Immature natural killer cell (primary cell): ENCODE measurements at regions not wholly inside any gene's neighbourhood (a gene's known extent, or its start where the extent isn't known, plus 50 kb on each side); places are given as distances from the start of the nearest gene placed in this dataset.

ENCODE experiments used
- DNase-seq, 3 donors: peaks; one replicate each; pipeline ENCODE4 v3.0.0; 2022; ENCODE audit warnings: mixed read lengths in 1 of 3
- H3K27ac Mint-ChIP-seq, 6 donors: one replicate each; pipeline ENCODE4 v1.8.0; 2020; ENCODE audit warnings: mixed read lengths in 6 of 6, mild to moderate bottlenecking in 5 of 6, inconsistent platforms in 4 of 6, moderate library complexity in 3 of 6
- H3K27me3 Mint-ChIP-seq, 3 donors: one replicate each; pipeline ENCODE4 v1.8.0; 2020 to 2021; ENCODE audit warnings: low read depth in 3 of 3, mild to moderate bottlenecking in 3 of 3, mixed read lengths in 3 of 3, moderate library complexity in 3 of 3, inconsistent platforms in 1 of 3
- H3K36me3 Mint-ChIP-seq, 3 donors: one replicate each; pipeline ENCODE4 v1.8.0; 2020; ENCODE audit warnings: mixed read lengths in 3 of 3, inconsistent platforms in 2 of 3, mild to moderate bottlenecking in 2 of 3
- H3K4me1 Mint-ChIP-seq, 2 donors: one replicate each; pipeline ENCODE4 v1.8.0; 2020; ENCODE audit warnings: inconsistent platforms in 2 of 2, mild to moderate bottlenecking in 2 of 2, mixed read lengths in 2 of 2, moderate library complexity in 1 of 2
- H3K4me3 Mint-ChIP-seq, 5 donors: one replicate each; pipeline ENCODE4 v1.8.0; 2020; ENCODE audit warnings: mild to moderate bottlenecking in 5 of 5, mixed read lengths in 5 of 5, inconsistent platforms in 3 of 5, moderate library complexity in 3 of 5
- H3K9me3 Mint-ChIP-seq, 6 donors: one replicate each; pipeline ENCODE4 v1.8.0; 2020; ENCODE audit warnings: mild to moderate bottlenecking in 6 of 6, mixed read lengths in 6 of 6, inconsistent platforms in 4 of 6, moderate library complexity in 3 of 6

DNA sequence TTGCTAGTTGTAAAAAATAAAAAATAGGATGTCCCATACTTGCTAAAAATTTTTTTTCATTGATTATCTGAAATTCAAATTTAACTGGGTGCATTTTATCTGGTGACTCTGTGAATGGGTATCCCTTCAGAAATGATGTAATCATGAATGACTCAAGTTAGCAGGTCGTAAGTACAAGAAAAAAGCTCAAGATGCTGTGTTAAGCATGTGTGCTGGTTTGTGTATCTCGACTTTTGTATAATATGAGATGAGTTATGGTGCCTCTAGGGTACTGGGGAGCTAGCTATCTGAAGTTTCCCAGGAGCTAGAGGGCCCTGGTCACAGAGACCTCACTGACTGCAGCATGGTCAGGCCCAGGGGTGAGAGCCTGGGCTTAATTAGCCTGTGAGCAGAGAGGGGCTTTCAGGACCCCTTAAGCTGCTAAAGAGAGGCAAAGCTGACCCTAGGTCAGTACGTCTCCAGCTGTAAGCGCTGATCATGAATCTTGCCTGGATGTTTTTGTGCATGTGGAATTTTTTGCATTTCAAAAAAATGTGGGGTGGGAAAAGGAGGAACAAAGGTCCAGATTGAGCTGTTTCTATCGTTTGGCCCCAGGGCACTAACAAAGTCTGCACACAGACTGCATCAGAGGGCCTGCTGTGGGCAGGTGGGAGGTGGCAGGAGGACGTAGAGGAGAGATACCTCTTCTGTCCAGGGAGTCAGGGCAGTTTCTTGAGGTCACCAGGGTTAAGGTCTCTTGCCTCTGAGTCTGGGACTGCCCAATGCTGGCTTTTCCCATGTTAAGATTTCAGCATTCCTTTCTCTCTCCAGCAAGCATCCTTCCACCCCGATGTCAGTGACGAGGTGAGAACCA is 233.2 kb upstream of the TPM1 start:
- no peak overlapping the region for H3K27ac Mint-ChIP-seq
- H3K4me1 Mint-ChIP-seq, result no peaks in the 10 kb centered on the region
- H3K36me3 Mint-ChIP-seq, result no peaks in the 10 kb centered on the region
- H3K9me3 Mint-ChIP-seq, result no peaks in the 10 kb centered on the region
- H3K27me3 Mint-ChIP-seq, result no peaks in the 10 kb centered on the region
- no peak overlapping the region for H3K4me3 Mint-ChIP-seq
- DNase-seq, result no peak

GRCh38 chr15:62809968-62810260 is 232.6 kb upstream of the TPM1 start:
- no peak for DNase-seq
- no peaks in the 10 kb centered on the region for H3K36me3 Mint-ChIP-seq
- H3K9me3 Mint-ChIP-seq, result no peaks in the 10 kb centered on the region
- H3K4me3 Mint-ChIP-seq, result no peak overlapping the region
- H3K4me1 Mint-ChIP-seq, result no peaks in the 10 kb centered on the region
- no peak overlapping the region for H3K27ac Mint-ChIP-seq
- no peaks in the 10 kb centered on the region for H3K27me3 Mint-ChIP-seq

- Mint-ChIP-seq H3K36me3 (no peaks in the 10 kb centered on the region), H3K27ac (no peak overlapping the region), H3K9me3 (no peaks in the 10 kb centered on the region), H3K4me3 (no peak overlapping the region), H3K27me3 (peaks cover 0 to 2% (median 0%) of the 10 kb centered on the region in 3 donors), H3K4me1 (no peaks in the 10 kb centered on the region)
- DNase-seq, result no peak
Measured at GRCh38 chr15:62812515-62812835, 230.1 kb upstream of the TPM1 start.

DNA sequence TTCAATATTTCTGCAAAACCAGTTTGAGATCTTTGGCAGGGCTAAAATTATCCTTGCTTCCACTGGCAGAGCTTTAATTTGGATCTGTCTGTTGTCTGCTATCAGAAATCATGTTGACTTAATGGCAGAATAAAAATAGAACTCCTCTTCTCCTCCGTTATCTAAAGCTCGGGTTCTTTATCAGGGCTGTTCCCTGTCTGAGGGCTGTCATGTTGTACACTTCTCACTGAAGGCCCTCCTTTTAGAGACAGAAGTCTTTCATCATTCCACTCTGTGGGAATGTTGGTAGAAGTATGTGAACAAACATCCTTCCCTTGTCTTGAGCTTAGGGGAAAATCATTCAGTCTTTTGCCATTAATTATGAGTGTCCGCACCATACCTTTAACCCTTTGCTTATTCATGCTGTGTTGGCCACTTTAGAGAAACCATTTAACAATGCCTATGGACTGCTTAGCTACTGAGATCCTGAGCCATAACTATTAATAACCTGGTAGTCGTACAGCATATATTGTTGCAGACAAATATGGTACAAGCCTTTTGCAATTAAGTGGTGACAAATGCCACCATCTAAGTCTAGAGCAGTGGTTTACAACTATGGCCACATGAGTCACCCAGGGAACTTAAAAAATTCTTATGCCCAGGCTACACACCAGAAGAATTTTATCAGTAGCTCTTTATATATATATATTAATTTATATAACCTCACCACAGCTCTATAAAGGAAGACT is 226.0 kb upstream of the TPM1 start:
- no peaks in the 10 kb centered on the region for H3K9me3 Mint-ChIP-seq
- no peaks in the 10 kb centered on the region for H3K36me3 Mint-ChIP-seq
- H3K27ac Mint-ChIP-seq, result no peak overlapping the region
- DNase-seq, result no peak
- H3K4me1 Mint-ChIP-seq, result no peaks in the 10 kb centered on the region
- no peak overlapping the region for H3K4me3 Mint-ChIP-seq
- H3K27me3 Mint-ChIP-seq, result peaks cover 0 to 2% (median 2%) of the 10 kb centered on the region in 3 donors

DNA sequence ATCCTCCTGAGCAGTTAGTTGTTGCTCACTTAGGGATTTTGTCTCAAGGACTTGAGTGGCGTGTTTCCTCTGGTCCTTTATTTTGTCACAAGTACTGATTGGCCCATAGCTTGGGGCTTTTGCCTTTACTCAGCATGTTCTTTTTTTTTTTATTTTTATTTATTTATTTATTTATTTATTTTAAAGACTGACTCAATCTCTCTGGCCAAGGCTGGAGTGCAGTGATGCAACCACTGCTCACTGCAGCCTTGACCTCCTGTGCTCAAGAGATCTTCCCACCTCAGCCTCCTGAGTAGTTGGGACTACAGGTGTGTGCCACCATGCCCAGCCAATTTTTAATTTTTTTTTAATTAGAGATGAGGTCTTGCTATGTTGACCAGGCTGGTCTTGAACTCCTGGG is 223.9 kb upstream of the TPM1 start:
- H3K9me3 Mint-ChIP-seq, result no peaks in the 10 kb centered on the region
- H3K4me3 Mint-ChIP-seq, result no peak overlapping the region
- no peak for DNase-seq
- H3K27me3 Mint-ChIP-seq, result peaks cover 0 to 2% (median 2%) of the 10 kb centered on the region in 3 donors
- H3K36me3 Mint-ChIP-seq, result no peaks in the 10 kb centered on the region
- no peak overlapping the region for H3K27ac Mint-ChIP-seq
- no peaks in the 10 kb centered on the region for H3K4me1 Mint-ChIP-seq

- no peaks in the 10 kb centered on the region for H3K9me3 Mint-ChIP-seq
- no peak overlapping the region for H3K4me3 Mint-ChIP-seq
- no peak overlapping the region for H3K27ac Mint-ChIP-seq
- no peaks in the 10 kb centered on the region for H3K36me3 Mint-ChIP-seq
- H3K27me3 Mint-ChIP-seq, result peaks cover 2% of the 10 kb centered on the region in 3 donors
- no peaks in the 10 kb centered on the region for H3K4me1 Mint-ChIP-seq
- no peak for DNase-seq
Measured at GRCh38 chr15:62821384-62822131, 221.0 kb upstream of the TPM1 start.

DNA sequence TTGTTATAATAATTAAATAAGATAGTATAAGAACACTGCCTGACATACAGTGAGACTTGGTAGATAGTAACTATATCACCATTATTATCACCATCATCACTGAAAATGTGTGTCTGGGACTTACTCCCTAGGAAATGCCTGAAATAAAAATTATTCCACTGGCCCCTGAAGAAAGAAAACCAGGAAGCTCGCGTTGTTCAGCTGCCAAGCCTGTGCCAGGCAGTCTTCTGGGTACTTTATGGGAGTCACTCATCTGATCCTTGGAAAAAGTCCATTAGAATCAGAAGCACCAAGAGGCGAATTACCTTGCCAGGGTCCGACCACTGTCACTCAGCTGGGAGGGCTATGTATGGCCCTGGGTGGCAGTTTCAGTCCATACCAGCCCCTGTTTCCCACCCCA is 220.3 kb upstream of the TPM1 start:
- peaks cover 0 to 3% (median 2%) of the 10 kb centered on the region in 3 donors for H3K27me3 Mint-ChIP-seq
- no peak for DNase-seq
- no peaks in the 10 kb centered on the region for H3K4me1 Mint-ChIP-seq
- H3K9me3 Mint-ChIP-seq, result no peaks in the 10 kb centered on the region
- no peaks in the 10 kb centered on the region for H3K36me3 Mint-ChIP-seq
- no peak overlapping the region for H3K4me3 Mint-ChIP-seq
- H3K27ac Mint-ChIP-seq, result no peak overlapping the region

- Mint-ChIP-seq H3K27ac (no peak overlapping the region), H3K36me3 (no peaks in the 10 kb centered on the region), H3K9me3 (no peaks in the 10 kb centered on the region), H3K4me1 (no peaks in the 10 kb centered on the region), H3K4me3 (no peak overlapping the region), H3K27me3 (peaks cover 0 to 3% (median 2%) of the 10 kb centered on the region in 3 donors)
- DNase-seq, result no peak
Measured at GRCh38 chr15:62823561-62823960, 219.0 kb upstream of the TPM1 start.

GRCh38 chr15:62824111-62825015 is 218.2 kb upstream of the TPM1 start:
- Mint-ChIP-seq H3K9me3 (no peaks in the 10 kb centered on the region), H3K4me1 (no peaks in the 10 kb centered on the region), H3K36me3 (no peaks in the 10 kb centered on the region), H3K27ac (no peak overlapping the region), H3K27me3 (peaks cover 0 to 3% (median 2%) of the 10 kb centered on the region in 3 donors), H3K4me3 (no peak overlapping the region)
- no peak for DNase-seq

GRCh38 chr15:62825191-62825590 is 217.4 kb upstream of the TPM1 start:
- H3K27me3 Mint-ChIP-seq, result peaks cover 1 to 3% (median 2%) of the 10 kb centered on the region in 3 donors
- H3K4me1 Mint-ChIP-seq, result no peaks in the 10 kb centered on the region
- H3K27ac Mint-ChIP-seq, result no peak overlapping the region
- no peak for DNase-seq
- H3K4me3 Mint-ChIP-seq, result no peak overlapping the region
- no peaks in the 10 kb centered on the region for H3K9me3 Mint-ChIP-seq
- H3K36me3 Mint-ChIP-seq, result no peaks in the 10 kb centered on the region

DNA sequence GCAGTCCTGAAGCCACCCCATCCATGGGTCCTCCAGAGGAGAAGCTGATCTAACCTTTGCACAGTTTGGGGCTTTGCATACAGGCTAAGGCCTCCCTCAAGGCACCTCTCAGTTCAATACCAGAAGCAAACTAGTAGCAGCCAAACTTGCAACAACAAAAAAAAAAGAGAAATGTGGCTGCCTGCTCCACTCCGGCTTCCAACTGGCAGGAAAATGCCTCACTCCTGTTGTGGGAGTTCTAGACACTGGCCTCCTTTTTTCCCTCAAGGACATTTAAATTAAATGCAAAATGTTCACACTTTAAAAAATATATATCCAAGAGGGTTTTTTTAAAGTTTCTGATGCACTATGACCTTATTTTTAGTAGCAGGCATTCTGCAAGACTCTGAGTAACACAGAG is 216.0 kb upstream of the TPM1 start:
- H3K27me3 Mint-ChIP-seq, result peaks cover 1 to 3% (median 2%) of the 10 kb centered on the region in 3 donors
- no peak for DNase-seq
- H3K36me3 Mint-ChIP-seq, result no peaks in the 10 kb centered on the region
- no peaks in the 10 kb centered on the region for H3K4me1 Mint-ChIP-seq
- no peak overlapping the region for H3K27ac Mint-ChIP-seq
- no peaks in the 10 kb centered on the region for H3K9me3 Mint-ChIP-seq
- no peak overlapping the region for H3K4me3 Mint-ChIP-seq

DNA sequence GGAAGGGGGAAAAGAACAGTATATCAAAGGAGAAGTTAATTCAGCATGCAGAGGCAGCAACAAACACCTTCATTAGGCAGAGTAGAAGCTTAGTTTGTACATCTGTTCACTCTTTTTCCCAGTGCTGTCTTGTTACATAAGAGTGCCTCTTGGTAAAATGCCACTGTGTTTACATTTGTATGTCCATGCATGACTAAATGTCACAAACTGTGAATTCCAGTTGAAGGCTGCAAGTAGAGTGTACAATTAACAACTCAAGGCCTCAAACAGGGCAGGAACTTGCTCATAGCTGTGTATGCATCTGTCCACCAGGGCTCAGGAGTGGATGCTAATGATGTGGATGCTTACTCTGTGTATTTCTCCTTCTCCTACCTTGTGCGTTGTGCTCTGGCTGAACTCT is 214.2 kb upstream of the TPM1 start:
- Mint-ChIP-seq H3K27ac (no peak overlapping the region), H3K4me1 (no peaks in the 10 kb centered on the region), H3K27me3 (peaks cover 1 to 3% (median 2%) of the 10 kb centered on the region in 3 donors), H3K36me3 (no peaks in the 10 kb centered on the region), H3K9me3 (no peaks in the 10 kb centered on the region), H3K4me3 (no peak overlapping the region)
- DNase-seq, result no peak

DNA sequence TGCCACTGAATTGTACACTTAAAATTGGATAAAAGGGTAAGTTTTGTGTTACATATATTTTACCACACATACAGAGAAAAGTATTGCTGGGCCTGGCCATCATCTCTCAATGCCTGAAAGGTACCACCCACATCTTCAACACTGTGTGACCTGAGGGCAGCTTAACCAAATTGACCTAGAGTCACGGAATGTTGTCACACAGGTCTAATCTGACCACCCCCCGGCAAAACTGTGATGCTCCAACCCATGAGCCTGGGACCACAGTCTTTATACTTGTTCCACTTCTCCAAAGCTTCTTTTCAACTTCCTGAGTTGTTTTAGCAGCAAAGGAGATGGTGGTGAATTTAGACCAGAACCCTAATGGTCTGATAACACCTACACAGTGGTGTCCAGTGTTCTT is 210.3 kb upstream of the TPM1 start:
- Mint-ChIP-seq H3K4me3 (no peak overlapping the region), H3K36me3 (peaks cover 0 to 4% (median 0%) of the 10 kb centered on the region in 3 donors), H3K27me3 (peaks cover 0 to 3% (median 0%) of the 10 kb centered on the region in 3 donors), H3K27ac (no peak overlapping the region), H3K4me1 (no peaks in the 10 kb centered on the region), H3K9me3 (no peaks in the 10 kb centered on the region)
- no peak for DNase-seq
